K562 (cell line): ENCODE measurements at regions not wholly inside any gene's neighbourhood (a gene's known extent, or its start where the extent isn't known, plus 50 kb on each side); places are given as distances from the start of the nearest gene placed in this dataset.
A peak's percentile ranks its signal among the peaks of the same experiment; 100 is the strongest.

Experiments used
- ATAC-seq: fragments of 200-7000 bp; cut with Tn5 transposase; 3 replicates; pipeline ENCODE4 v1.9.1; 2020; ENCODE audit warnings: moderate library complexity
- BruUV-seq: library from RNA; stranded (reverse); fragments of 400-500 nt; replicated peaks from 2 replicates; lab custom pipeline; 2021; lab: Mats Ljungman, UMichigan
- CTCF ChIA-PET: fragments of 300-600 bp; formaldehyde crosslinking; extraction: SDS; loops from one replicate; lab custom pipeline; 2021; ENCODE audit warnings: low intra/inter-chr PET ratio; lab: Yijun Ruan, JAX
- POLR2A ChIA-PET: fragments of 300-600, 350-650 bp; sonication (Branson Sonifier 250); formaldehyde crosslinking; extraction: SDS; loops from one replicate; lab custom pipeline; 2021; ENCODE audit warnings: antibody characterized with exemption, inconsistent platforms; lab: Yijun Ruan, JAX
- DNase-seq, 4 experiments: peaks; one replicate each; pipeline versions ENCODE4 v3.0.0 to v3.0.0-alpha.2; 2011 to 2018; ENCODE audit warnings: low spot score in 3 of 4, mixed read lengths in 3 of 4; ENCODE audit errors: extremely low read depth in 1 of 4
- FAIRE-seq: peaks from 2 replicates; lab custom pipeline; 2011; peaks lifted over from hg19 to GRCh38; lab: Jason Lieb, UNC
- H2AFZ ChIP-seq: 2 replicates; pipeline ENCODE4 v1.6.0; 2011; ENCODE audit warnings: low read depth, low read length, control low read depth, inconsistent platforms
- H3K27ac ChIP-seq: fragments of 200-600 bp; 3 replicates; pipeline ENCODE4 v1.8.0; 2011; ENCODE audit warnings: low read depth, mild to moderate bottlenecking, control low read depth, inconsistent platforms, low read length, moderate library complexity, mixed read lengths; ENCODE audit errors: extremely low read depth
- H3K27me3 ChIP-seq, 2 experiments: fragments of 300-600 bp in 1 of 2; 2 replicates in 1 of 2; 3 replicates in 1 of 2; pipeline versions ENCODE4 v1.6.0 to v1.8.0; 2011; ENCODE audit warnings: inconsistent platforms in 2 of 2, low read length in 2 of 2, mild to moderate bottlenecking in 1 of 2, mixed read lengths in 1 of 2, moderate library complexity in 1 of 2; ENCODE audit not compliant: control insufficient read depth in 2 of 2, insufficient read depth in 2 of 2
- H3K36me3 ChIP-seq: fragments of 300-600 bp; 3 replicates; pipeline ENCODE4 v1.8.0; 2011; ENCODE audit warnings: mild to moderate bottlenecking, low read length, inconsistent platforms; ENCODE audit not compliant: control insufficient read depth, insufficient read depth
- H3K4me1 ChIP-seq, 2 experiments: fragments of 200-600 bp in 1 of 2; replicated peaks in 1 of 2; 2 replicates in 1 of 2; 3 replicates in 1 of 2; pipeline versions ENCODE4 v1.5.1 to v1.8.0; 2011; ENCODE audit warnings: inconsistent platforms in 2 of 2, low read length in 2 of 2, mild to moderate bottlenecking in 1 of 2, mixed read lengths in 1 of 2, moderate library complexity in 1 of 2; ENCODE audit not compliant: control insufficient read depth in 2 of 2, insufficient read depth in 2 of 2
- H3K4me2 ChIP-seq: 2 replicates; pipeline ENCODE4 v1.6.1; 2011; ENCODE audit warnings: low read length, control low read depth, inconsistent platforms, mixed read lengths; ENCODE audit not compliant: insufficient read depth
- H3K4me3 ChIP-seq: fragments of 200-600 bp; sonication (generic), shearing (Covaris generic); 2 replicates; pipeline ENCODE4 v1.5.1; 2016; ENCODE audit warnings: control low read depth, inconsistent platforms
- H3K79me2 ChIP-seq: fragments of 200-600 bp; 3 replicates; pipeline ENCODE4 v1.8.0; 2011; ENCODE audit warnings: low read length, inconsistent platforms; ENCODE audit not compliant: control insufficient read depth, insufficient read depth
- H3K9ac ChIP-seq, 2 experiments: 2 replicates each; pipeline versions ENCODE4 v1.6.0 to v1.6.1; 2011; ENCODE audit warnings: low read depth in 2 of 2, low read length in 2 of 2, control low read depth in 1 of 2, inconsistent platforms in 1 of 2, mild to moderate bottlenecking in 1 of 2, mixed read lengths in 1 of 2; ENCODE audit not compliant: insufficient read depth in 1 of 2
- H3K9me1 ChIP-seq: one replicate; pipeline ENCODE4 v1.6.0; 2011; ENCODE audit warnings: inconsistent platforms, mild to moderate bottlenecking, low read length, moderate library complexity; ENCODE audit not compliant: control insufficient read depth, insufficient read depth
- H3K9me3 ChIP-seq: replicated peaks from 2 replicates; pipeline ENCODE4 v1.5.1; 2011; ENCODE audit warnings: low read depth, low read length, inconsistent platforms; ENCODE audit not compliant: control insufficient read depth, insufficient read depth
- H4K20me1 ChIP-seq: replicated peaks from 2 replicates; pipeline ENCODE4 v1.6.1; 2011; ENCODE audit warnings: low read length, inconsistent platforms, mixed read lengths; ENCODE audit not compliant: control insufficient read depth, insufficient read depth
- ATF2 ChIP-seq: sonication (generic); formaldehyde crosslinking; IDR thresholded peaks from 2 replicates; pipeline ENCODE4 v1.8.1; 2022; ENCODE audit warnings: missing genetic modification reagents
- COPS2 ChIP-seq: fragments of 450-650 bp; conservative IDR thresholded peaks from 2 replicates; pipeline ENCODE4 v1.6.1; 2016; ENCODE audit warnings: mild to moderate bottlenecking, moderate library complexity
- E2F6 ChIP-seq, 2 experiments: IDR thresholded peaks; 2 replicates each; pipeline ENCODE4 v1.6.1; 2011; ENCODE audit warnings: borderline replicate concordance in 1 of 2, control low read depth in 1 of 2, low read depth in 1 of 2, low read length in 1 of 2, mild to moderate bottlenecking in 1 of 2, mixed read lengths in 1 of 2, moderate library complexity in 1 of 2; ENCODE audit not compliant: insufficient read depth in 1 of 2, insufficient read length in 1 of 2, poor library complexity in 1 of 2, severe bottlenecking in 1 of 2; ENCODE audit errors: extremely low read depth in 1 of 2
- FIP1L1 ChIP-seq: fragments of 200-400 bp; formaldehyde crosslinking; IDR thresholded peaks from 2 replicates; pipeline ENCODE4 v1.6.1; 2018; ENCODE audit warnings: mild to moderate bottlenecking, low read depth, low read length; ENCODE audit not compliant: poor library complexity, severe bottlenecking
- ID3 ChIP-seq, 2 experiments: fragments of 250-450 bp in 1 of 2; fragments of 450-650 bp in 1 of 2; sonication (Bioruptor Pico) in 1 of 2; IDR thresholded peaks; 2 replicates each; pipeline versions ENCODE4 v1.6.1 to v1.8.0; 2016 to 2021; ENCODE audit warnings: mild to moderate bottlenecking in 2 of 2, moderate library complexity in 2 of 2, missing compliant biosample characterization in 1 of 2, missing genetic modification characterization in 1 of 2
- KLF16 ChIP-seq: IDR thresholded peaks from 2 replicates; pipeline ENCODE4 v1.6.1; 2016; ENCODE audit warnings: antibody characterized with exemption
- MEIS2 ChIP-seq: fragments of 450-650 bp; IDR thresholded peaks from 2 replicates; pipeline ENCODE4 v1.6.1; 2014; ENCODE audit warnings: mild to moderate bottlenecking; ENCODE audit not compliant: partially characterized antibody
- SETDB1 ChIP-seq: IDR thresholded peaks from one replicate; pipeline ENCODE4 v1.6.1; 2012; ENCODE audit warnings: low read length, control low read depth, inconsistent platforms
- SMAD1 ChIP-seq: fragments of 150-350 bp; IDR thresholded peaks from 2 replicates; pipeline ENCODE4 v1.6.1; 2014; ENCODE audit warnings: low read length, low read depth; ENCODE audit not compliant: partially characterized antibody
- ZBTB9 ChIP-seq: fragments of 450-650 bp; formaldehyde crosslinking; IDR thresholded peaks from 2 replicates; pipeline ENCODE4 v1.4.0; 2020; ENCODE audit warnings: mild to moderate bottlenecking, moderate library complexity
- WGBS: fragments of 100-300 bp; shearing (Covaris generic); methylation state at CpG from one replicate; pipeline ENCODE4 v1.1.6; 2016; ENCODE audit warnings: low coverage, mixed read lengths; ENCODE audit not compliant: insufficient coverage; ENCODE audit errors: missing lambda C conversion rate; 5-methylcytosine and 5-hydroxymethylcytosine counted together
- in situ Hi-C: fragments of 300-500 bp; cut with MboI; formaldehyde crosslinking; loops from 4 replicates; pipeline ENCODE4 v1.15.0; 2018; ENCODE audit warnings: inconsistent platforms, mixed read lengths
- intact Hi-C: fragments of 100-400 bp; cut with micrococcal nuclease; formaldehyde crosslinking; loops from 2 replicates; pipeline ENCODE4 v1.14.2; 2022

GRCh38 chr7:155203882-155204691, 93.6 kb upstream of the INSIG1 start:
- no peaks in the 10 kb centered on the region; a peak in 1 of 5 replicates for H3K27me3 ChIP-seq
- CTCF ChIA-PET, result no interaction called here

More at GRCh38 chr7:155203882-155204691, 93.6 kb upstream of the INSIG1 start:
- H3K9me3 ChIP-seq, result 0 out of 2 replicates have a peak, but pooled peaks cover 3% of the 10 kb centered on the region
- H3K9ac ChIP-seq, result peak overlapping the region in 1 of 2 experiments; percentile 57; a peak in 2 of 4 replicates
- H4K20me1 ChIP-seq, result no peaks in the 10 kb centered on the region
- FAIRE-seq, result no peak
- H3K36me3 ChIP-seq, result peaks cover 3% of the 10 kb centered on the region; the same call in 1 of the 3 replicates
- WGBS, result 89% methylated on average over 13 of the region's 14 CpGs
- no peak overlapping the region for H3K4me3 ChIP-seq
- TF ChIP-seq COPS2 (no peak), E2F6 (IDR thresholded peaks at IDR 0.05; ENCODE audit: borderline replicate concordance in 1 of 2, extremely low read depth in 1 of 2, insufficient read depth in 1 of 2, insufficient read length in 1 of 2, low read depth in 1 of 2, low read length in 1 of 2, poor library complexity in 1 of 2, severe bottlenecking in 1 of 2) (peak in 1 of 2 experiments; percentile 14), KLF16 (no peak), ID3 (CRISPR knock-in tag; IDR thresholded peaks at IDR 0.05) (no peak), ID3 (tag; IDR thresholded peaks at IDR 0.05) (peak; percentile 11; the same call in 1 of the 2 replicates), SMAD1 (no peak), FIP1L1 (peak; percentile 22), MEIS2 (no peak), ZBTB9 (CRISPR knock-in tag) (no peak), ATF2 (CRISPR knock-in tag) (no peak), SETDB1 (no peak)
- no peaks in the 10 kb centered on the region for H3K9me1 ChIP-seq
- no peak for DNase-seq
- POLR2A ChIA-PET, result interaction anchor here (0.6 to 5.0 kb wide), 6 partner anchors 7 to 526 kb away, joined by 3 to 127 read pairs (median 10); partner anchors contain the start of gene INSIG1
- ATAC-seq, result no peak
- H2AFZ ChIP-seq, result peak overlapping the region; percentile 69; the same call in 1 of the 2 replicates
- intact Hi-C loops, result no loop called here
- no peak overlapping the region for H3K27ac ChIP-seq
- BruUV-seq, result no TSS peak
- peaks cover 13% of the 10 kb centered on the region; the same call in 2 of the 3 replicates for H3K79me2 ChIP-seq
- in situ Hi-C loops, result no loop called here
- no peak overlapping the region for H3K4me2 ChIP-seq
- peaks cover 25 to 56% of the 10 kb centered on the region in 2 experiments for H3K4me1 ChIP-seq
